Activated gamma-delta T cell (primary cell): ENCODE measurements at regions not wholly inside any gene's neighbourhood (a gene's known extent, or its start where the extent isn't known, plus 50 kb on each side); places are given as distances from the start of the nearest gene placed in this dataset.
"Not testable (repeated sequence)": the region's sequence is repeated elsewhere in the genome, so short reads cannot be mapped to it uniquely, and the experiment has no call there.

Experiments
- DNase-seq: peaks from one replicate; lab custom pipeline; 2025; lab: John Stamatoyannopoulos, UW

GRCh38 chr2:167681234-167682015 is 566.0 kb downstream of the STK39 start:
- no peak for DNase-seq

GRCh38 chr2:167678158-167678557 is 569.2 kb downstream of the STK39 start:
- DNase-seq: no peak

- DNase-seq: no peak
Measured at GRCh38 chr2:167675906-167676305, 571.5 kb downstream of the STK39 start.

- no peak for DNase-seq
Measured at GRCh38 chr2:167670588-167670987, 576.8 kb downstream of the STK39 start.

GRCh38 chr2:167653131-167653530 is 594.3 kb downstream of the STK39 start:
- no peak for DNase-seq

- DNase-seq: no peak
Measured at GRCh38 chr2:167652401-167652800, 595.0 kb downstream of the STK39 start.

GRCh38 chr2:167651406-167652151 is 595.8 kb downstream of the STK39 start:
- no peak for DNase-seq

- DNase-seq: no peak
Measured at GRCh38 chr2:167646557-167646956, 600.8 kb downstream of the STK39 start.

- DNase-seq: no peak
Measured at GRCh38 chr2:167640096-167640495, 607.3 kb downstream of the STK39 start.

- no peak for DNase-seq
Measured at GRCh38 chr2:167637741-167638140, 609.7 kb downstream of the STK39 start.

- DNase-seq: not testable (repeated sequence)
Measured at GRCh38 chr2:167632271-167632670, 615.1 kb downstream of the STK39 start.

GRCh38 chr2:167626961-167627360 is 620.4 kb downstream of the STK39 start:
- DNase-seq: no peak

- DNase-seq: no peak
Measured at GRCh38 chr2:167626301-167626700, 621.1 kb downstream of the STK39 start.

- DNase-seq: no peak
Measured at GRCh38 chr2:167616997-167617396, 630.4 kb downstream of the STK39 start.

GRCh38 chr2:167613471-167613870 is 633.9 kb downstream of the STK39 start:
- DNase-seq: no peak

GRCh38 chr2:167608487-167608886 is 638.9 kb downstream of the STK39 start:
- DNase-seq: no peak

- DNase-seq: no peak
Measured at GRCh38 chr2:167607731-167608130, 639.7 kb downstream of the STK39 start.

GRCh38 chr2:167607211-167607610 is 640.2 kb downstream of the STK39 start:
- no peak for DNase-seq

- DNase-seq: no peak
Measured at GRCh38 chr2:167602122-167602521, 645.3 kb downstream of the STK39 start.

GRCh38 chr2:167599219-167599618 is 648.2 kb downstream of the STK39 start:
- DNase-seq: no peak

- DNase-seq: no peak
Measured at GRCh38 chr2:167595839-167596471, 651.4 kb downstream of the STK39 start.

GRCh38 chr2:167595021-167595420 is 652.4 kb downstream of the STK39 start:
- DNase-seq: no peak

- DNase-seq: no peak
Measured at GRCh38 chr2:167592441-167592840, 655.0 kb downstream of the STK39 start.
